ENCODE measurements at regions not wholly inside any gene's neighbourhood (a gene's known extent, or its start where the extent isn't known, plus 50 kb on each side); places are given as distances from the start of the nearest gene placed in this dataset.

DNA sequence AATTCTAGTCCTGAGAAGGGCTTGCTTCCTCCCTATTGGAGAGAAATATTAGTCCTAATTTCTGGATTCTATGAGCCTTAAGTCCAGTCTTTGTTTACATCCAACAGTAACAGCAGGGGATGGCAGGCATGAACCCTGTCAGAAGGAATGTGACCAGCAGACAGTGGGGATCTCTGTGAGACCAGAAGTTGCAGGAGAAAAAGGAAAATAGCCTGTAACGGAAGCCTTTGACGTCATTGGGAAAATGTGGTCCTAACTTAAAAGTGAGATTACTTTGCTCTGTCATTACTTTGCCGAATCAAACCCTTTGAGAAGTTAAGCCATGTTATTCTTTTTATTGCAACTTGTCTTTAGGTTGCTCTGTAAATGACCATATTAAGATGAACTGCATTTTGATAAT lies 218.2 kb upstream of the PRICKLE1 start:
- no peak for DNase-seq (ENCODE audit: low read depth)
- H3K4me3 ChIP-seq (ENCODE audit: control insufficient read depth, low read depth, low read length): no peak overlapping the region
- TF ChIP-seq, protein P1, sequence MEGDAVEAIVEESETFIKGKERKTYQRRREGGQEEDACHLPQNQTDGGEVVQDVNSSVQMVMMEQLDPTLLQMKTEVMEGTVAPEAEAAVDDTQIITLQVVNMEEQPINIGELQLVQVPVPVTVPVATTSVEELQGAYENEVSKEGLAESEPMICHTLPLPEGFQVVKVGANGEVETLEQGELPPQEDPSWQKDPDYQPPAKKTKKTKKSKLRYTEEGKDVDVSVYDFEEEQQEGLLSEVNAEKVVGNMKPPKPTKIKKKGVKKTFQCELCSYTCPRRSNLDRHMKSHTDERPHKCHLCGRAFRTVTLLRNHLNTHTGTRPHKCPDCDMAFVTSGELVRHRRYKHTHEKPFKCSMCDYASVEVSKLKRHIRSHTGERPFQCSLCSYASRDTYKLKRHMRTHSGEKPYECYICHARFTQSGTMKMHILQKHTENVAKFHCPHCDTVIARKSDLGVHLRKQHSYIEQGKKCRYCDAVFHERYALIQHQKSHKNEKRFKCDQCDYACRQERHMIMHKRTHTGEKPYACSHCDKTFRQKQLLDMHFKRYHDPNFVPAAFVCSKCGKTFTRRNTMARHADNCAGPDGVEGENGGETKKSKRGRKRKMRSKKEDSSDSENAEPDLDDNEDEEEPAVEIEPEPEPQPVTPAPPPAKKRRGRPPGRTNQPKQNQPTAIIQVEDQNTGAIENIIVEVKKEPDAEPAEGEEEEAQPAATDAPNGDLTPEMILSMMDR (conservative IDR thresholded peaks at IDR 0.05; ENCODE audit: control insufficient read depth, insufficient read depth, low read depth, low read length): no peak

DNA sequence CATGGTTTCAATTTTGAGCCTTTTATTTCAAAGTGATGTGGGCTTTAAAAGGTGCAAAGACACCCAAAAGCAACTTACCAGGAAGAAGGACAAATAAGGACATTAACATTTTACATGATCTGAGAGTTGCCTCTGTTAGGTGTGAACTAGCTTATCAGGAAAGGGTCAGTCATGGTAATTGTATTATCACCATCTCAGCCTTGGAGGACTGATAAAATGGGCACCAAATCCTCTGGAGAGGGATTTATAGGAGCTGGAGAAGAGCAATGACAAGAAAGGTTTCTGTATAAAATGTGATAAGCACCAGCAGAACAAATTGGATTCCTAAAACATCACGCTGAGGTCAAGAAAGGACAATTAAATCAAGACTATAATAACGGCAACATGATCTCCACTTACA lies 217.7 kb upstream of the PRICKLE1 start:
- H3K4me3 ChIP-seq (ENCODE audit: control insufficient read depth, low read depth, low read length): no peak overlapping the region
- TF ChIP-seq, protein P1 (conservative IDR thresholded peaks at IDR 0.05; ENCODE audit: control insufficient read depth, insufficient read depth, low read depth, low read length): no peak
- no peak for DNase-seq (ENCODE audit: low read depth)

- DNase-seq (ENCODE audit: low read depth): no peak
- TF ChIP-seq, protein P1 (conservative IDR thresholded peaks at IDR 0.05; ENCODE audit: control insufficient read depth, insufficient read depth, low read depth, low read length): no peak
These were observed 215.4 kb upstream of the PRICKLE1 start for GRCh38 chr12:42804928-42805327.

DNA sequence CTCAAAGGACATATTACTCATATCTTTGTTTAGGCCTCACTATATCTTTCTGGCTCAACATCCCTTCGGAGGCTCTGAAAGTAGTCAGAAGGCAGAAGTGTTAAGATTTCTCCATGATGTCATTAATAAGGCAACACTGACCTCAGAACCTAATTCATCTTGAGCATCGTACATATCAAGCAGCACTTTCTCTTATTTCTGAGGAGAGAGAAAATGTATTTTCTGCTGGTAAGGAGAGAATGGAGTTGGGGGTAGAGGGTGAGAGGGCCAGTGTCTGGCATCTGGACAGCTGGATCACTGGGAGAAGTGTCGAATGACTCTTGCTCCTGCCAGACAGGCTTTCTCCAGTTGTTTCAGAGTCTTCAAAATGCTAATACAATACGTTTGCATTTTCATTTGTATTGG lies 213.2 kb upstream of the PRICKLE1 start:
- no peak overlapping the region for H3K4me3 ChIP-seq (ENCODE audit: control insufficient read depth, low read depth, low read length)
- TF ChIP-seq, protein P1 (conservative IDR thresholded peaks at IDR 0.05; ENCODE audit: control insufficient read depth, insufficient read depth, low read depth, low read length): no peak
- DNase-seq (ENCODE audit: low read depth): peak; percentile 79

More at GRCh38 chr12:42804928-42805327, 215.4 kb upstream of the PRICKLE1 start:
- H3K4me3 ChIP-seq (ENCODE audit: control insufficient read depth, low read depth, low read length): no peak overlapping the region

DNA sequence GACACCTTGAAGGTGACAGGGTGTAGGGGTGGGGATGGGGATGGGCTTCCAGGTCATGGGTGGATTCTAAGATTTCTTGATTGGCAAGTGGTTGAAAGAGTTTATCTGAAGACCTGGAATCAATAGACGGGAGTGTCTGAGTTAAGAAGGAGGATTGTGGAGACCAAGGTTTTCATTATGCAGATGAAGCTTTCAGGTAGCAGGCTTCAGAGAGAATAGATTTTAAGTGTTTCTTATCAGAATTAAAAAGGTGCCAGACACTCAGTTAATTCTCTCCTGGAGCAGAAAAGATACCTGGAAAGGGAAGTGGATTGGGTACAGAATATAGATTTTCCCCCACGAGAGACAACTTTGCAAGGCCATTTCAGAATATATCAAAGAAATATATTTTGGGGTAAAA lies 211.7 kb upstream of the PRICKLE1 start:
- DNase-seq (ENCODE audit: low read depth): no peak
- TF ChIP-seq, protein P1 (conservative IDR thresholded peaks at IDR 0.05; ENCODE audit: control insufficient read depth, insufficient read depth, low read depth, low read length): no peak
- H3K4me3 ChIP-seq (ENCODE audit: control insufficient read depth, low read depth, low read length): no peak overlapping the region

DNA sequence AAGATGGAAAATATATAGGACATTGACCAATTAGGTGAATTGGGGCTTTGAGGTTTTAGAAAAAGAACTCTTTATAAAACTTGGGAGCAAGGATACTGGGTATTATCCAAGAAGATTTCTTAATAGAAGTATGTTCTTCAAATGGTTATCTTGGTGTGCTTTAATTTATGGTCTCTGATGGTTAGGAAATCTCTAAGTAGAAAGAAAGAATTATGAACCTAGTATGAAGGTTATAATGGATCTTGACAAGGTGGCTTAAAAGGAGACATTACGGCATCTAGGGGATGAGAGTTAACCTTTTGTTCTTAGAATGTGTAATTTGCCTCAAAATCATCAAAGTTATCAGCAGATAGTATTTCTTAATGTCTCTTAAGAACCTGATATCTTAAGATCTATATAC lies 210.4 kb upstream of the PRICKLE1 start:
- no peak overlapping the region for H3K4me3 ChIP-seq (ENCODE audit: control insufficient read depth, low read depth, low read length)
- no peak for DNase-seq (ENCODE audit: low read depth)
- TF ChIP-seq, protein P1 (conservative IDR thresholded peaks at IDR 0.05; ENCODE audit: control insufficient read depth, insufficient read depth, low read depth, low read length): no peak

DNA sequence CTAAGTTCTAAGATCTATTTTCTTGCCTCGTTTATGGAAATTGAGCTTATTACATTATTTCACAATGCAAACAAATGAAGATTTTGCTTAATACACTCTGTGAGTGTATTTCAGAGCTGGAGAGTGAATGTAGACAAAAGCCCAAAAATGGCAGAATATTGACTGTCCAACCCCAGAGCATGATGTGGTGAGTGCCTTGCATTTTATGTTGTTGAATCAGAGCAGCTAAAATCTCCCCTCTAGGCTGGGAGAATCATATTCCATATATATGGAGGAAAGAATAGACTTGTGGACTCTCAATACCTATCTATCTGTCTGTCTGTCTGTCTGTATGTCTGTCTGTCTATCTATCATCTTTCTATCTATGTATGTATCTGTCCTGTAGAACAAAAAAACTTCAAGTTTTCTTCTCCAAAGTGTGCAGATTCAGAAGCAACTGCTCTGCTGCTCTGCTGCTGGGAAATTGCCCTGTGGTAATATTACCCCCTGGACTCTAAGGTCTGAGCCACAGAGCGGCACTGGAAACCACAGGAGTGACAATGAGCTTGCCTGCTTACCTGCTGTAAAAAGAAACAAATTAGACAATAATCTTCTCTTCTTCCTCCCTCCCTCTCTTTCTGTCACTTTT lies 209.4 kb upstream of the PRICKLE1 start:
- peak; percentile 27 for DNase-seq (ENCODE audit: low read depth)
- TF ChIP-seq, protein P1 (conservative IDR thresholded peaks at IDR 0.05; ENCODE audit: control insufficient read depth, insufficient read depth, low read depth, low read length): no peak
- no peak overlapping the region for H3K4me3 ChIP-seq (ENCODE audit: control insufficient read depth, low read depth, low read length)
